HEK293 (cell line): ENCODE measurements at regions not wholly inside any gene's neighbourhood (a gene's known extent, or its start where the extent isn't known, plus 50 kb on each side); places are given as distances from the start of the nearest gene placed in this dataset.

Experiments used
- CTCF ChIA-PET: fragments of 350-600 bp; formaldehyde crosslinking; extraction: SDS; loops from one replicate; lab custom pipeline; 2021; ENCODE audit warnings: antibody characterized with exemption; lab: Yijun Ruan, JAX
- POLR2A ChIA-PET: fragments of 300-600 bp; formaldehyde crosslinking; extraction: SDS; loops from one replicate; lab custom pipeline; 2020; ENCODE audit warnings: antibody characterized with exemption, inconsistent platforms; lab: Yijun Ruan, JAX
- H3K27ac ChIP-seq: fragments of 200-500 bp; sonication (Bioruptor generic); 2 replicates; pipeline ENCODE4 v1.5.1; 2014; ENCODE audit warnings: low read depth, low read length, control low read depth, inconsistent platforms; ENCODE audit errors: extremely low read depth
- H3K36me3 ChIP-seq, 2 experiments: fragments of 200-500 bp in 1 of 2; sonication (Bioruptor generic) in 1 of 2; 1 replicate in 1 of 2; 2 replicates in 1 of 2; pipeline ENCODE4 v1.5.1; 2014 to 2017; ENCODE audit warnings: inconsistent platforms in 2 of 2, low read length in 2 of 2; ENCODE audit not compliant: control insufficient read depth in 2 of 2, insufficient read depth in 1 of 2
- H3K4me1 ChIP-seq: fragments of 200-500 bp; sonication (Bioruptor generic); 2 replicates; pipeline ENCODE4 v1.5.1; 2014; ENCODE audit warnings: mild to moderate bottlenecking, low read length, inconsistent platforms; ENCODE audit not compliant: control insufficient read depth, insufficient read depth
- H3K4me3 ChIP-seq: 2 replicates; pipeline ENCODE4 v1.5.1; 2011; ENCODE audit warnings: low read depth, mild to moderate bottlenecking, control low read depth, low read length, moderate library complexity
- H3K9me3 ChIP-seq: fragments of 200-500 bp; sonication (Bioruptor generic); 2 replicates; pipeline ENCODE4 v1.5.1; 2014; ENCODE audit warnings: low read depth, low read length, inconsistent platforms; ENCODE audit not compliant: control insufficient read depth, insufficient read depth
- GLI4 ChIP-seq: fragments of 450-650 bp; formaldehyde crosslinking; IDR thresholded peaks from 2 replicates; pipeline ENCODE4 v1.5.1; 2016; ENCODE audit warnings: missing biosample characterization, missing genetic modification characterization
- KLF16 ChIP-seq: fragments of 450-650 bp; formaldehyde crosslinking; IDR thresholded peaks from 2 replicates; pipeline ENCODE4 v1.5.1; 2017; ENCODE audit warnings: missing biosample characterization, missing genetic modification characterization
- MZF1 ChIP-seq: fragments of 450-650 bp; formaldehyde crosslinking; IDR thresholded peaks from 2 replicates; pipeline ENCODE4 v1.5.1; 2017; ENCODE audit warnings: missing biosample characterization, missing genetic modification characterization, borderline replicate concordance
- PRDM1 ChIP-seq: fragments of 450-650 bp; formaldehyde crosslinking; IDR thresholded peaks from 2 replicates; pipeline ENCODE4; 2016; ENCODE audit warnings: missing biosample characterization, missing genetic modification characterization
- PRDM4 ChIP-seq: fragments of 450-650 bp; formaldehyde crosslinking; IDR thresholded peaks from 2 replicates; pipeline ENCODE4 v1.5.1; 2017; ENCODE audit warnings: missing biosample characterization, missing genetic modification characterization
- PRDM6 ChIP-seq: fragments of 450-650 bp; formaldehyde crosslinking; IDR thresholded peaks from 2 replicates; pipeline ENCODE4 v1.5.1; 2017; ENCODE audit warnings: missing biosample characterization, missing genetic modification characterization
- ZNF10 ChIP-seq: fragments of 450-650 bp; formaldehyde crosslinking; IDR thresholded peaks from 2 replicates; pipeline ENCODE4 v1.5.1; 2017; ENCODE audit warnings: missing biosample characterization, missing genetic modification characterization
- ZNF26 ChIP-seq: fragments of 450-650 bp; formaldehyde crosslinking; IDR thresholded peaks from 2 replicates; pipeline ENCODE4 v1.5.1; 2016; ENCODE audit warnings: missing biosample characterization, missing genetic modification characterization
- ZNF280D ChIP-seq: fragments of 450-650 bp; formaldehyde crosslinking; IDR thresholded peaks from 2 replicates; pipeline ENCODE4 v1.5.1; 2016; ENCODE audit warnings: missing biosample characterization, missing genetic modification characterization
- ZNF335 ChIP-seq: fragments of 450-650 bp; formaldehyde crosslinking; conservative IDR thresholded peaks from 2 replicates; pipeline ENCODE4 v1.5.1; 2016; ENCODE audit warnings: missing biosample characterization, missing genetic modification characterization
- ZNF341 ChIP-seq: fragments of 450-650 bp; formaldehyde crosslinking; IDR thresholded peaks from 2 replicates; pipeline ENCODE4; 2016; ENCODE audit warnings: low read depth, missing biosample characterization, missing genetic modification characterization
- ZNF423 ChIP-seq: fragments of 450-650 bp; formaldehyde crosslinking; IDR thresholded peaks from 2 replicates; pipeline ENCODE4 v1.5.1; 2016; ENCODE audit warnings: missing biosample characterization, missing genetic modification characterization
- ZNF426 ChIP-seq: fragments of 450-650 bp; formaldehyde crosslinking; IDR thresholded peaks from 2 replicates; pipeline ENCODE4 v1.5.1; 2017; ENCODE audit warnings: missing biosample characterization, missing genetic modification characterization, mild to moderate bottlenecking, inconsistent platforms, moderate library complexity
- ZNF600 ChIP-seq: fragments of 450-650 bp; formaldehyde crosslinking; IDR thresholded peaks from 2 replicates; pipeline ENCODE4 v1.5.1; 2016; ENCODE audit warnings: missing biosample characterization, missing genetic modification characterization
- ZSCAN16 ChIP-seq: fragments of 450-650 bp; formaldehyde crosslinking; IDR thresholded peaks from 2 replicates; pipeline ENCODE4 v1.5.1; 2016; ENCODE audit warnings: missing biosample characterization, missing genetic modification characterization
- TF ChIP-seq, protein P1 (sequence below): fragments of 450-650 bp; formaldehyde crosslinking; IDR thresholded peaks from 2 replicates; pipeline ENCODE4 v1.5.1; 2016; ENCODE audit warnings: missing biosample characterization, missing genetic modification characterization, borderline replicate concordance
- TF ChIP-seq, protein P2 (sequence below): fragments of 450-650 bp; formaldehyde crosslinking; IDR thresholded peaks from 2 replicates; pipeline ENCODE4 v1.5.1; 2016; ENCODE audit warnings: missing biosample characterization, missing genetic modification characterization
- TF ChIP-seq, protein P3 (sequence below): fragments of 450-650 bp; formaldehyde crosslinking; IDR thresholded peaks from 2 replicates; pipeline ENCODE4 v1.5.1; 2016; ENCODE audit warnings: missing biosample characterization, missing genetic modification characterization
- TF ChIP-seq, protein P4 (sequence below): fragments of 450-650 bp; formaldehyde crosslinking; IDR thresholded peaks from 2 replicates; pipeline ENCODE4 v1.5.1; 2016; ENCODE audit warnings: missing biosample characterization, missing genetic modification characterization

DNA sequence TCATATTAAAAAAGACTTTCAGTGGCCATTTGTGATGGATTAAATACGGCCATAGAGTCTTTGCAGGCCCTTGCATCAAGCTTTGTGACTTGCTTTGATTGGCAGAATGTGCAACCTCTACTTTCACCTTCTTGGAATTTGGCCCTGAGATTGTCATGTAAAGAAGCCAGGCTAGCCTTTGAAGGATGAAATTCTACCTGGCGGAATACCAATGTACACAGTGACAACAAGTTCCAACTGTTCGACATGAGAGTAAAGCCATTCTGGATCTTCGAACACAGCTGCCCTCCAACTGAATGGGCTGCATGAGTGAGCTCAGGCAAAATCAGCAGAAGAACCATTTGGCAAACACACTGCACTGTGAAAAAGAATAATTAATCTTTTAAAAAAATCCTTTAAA is 321.3 kb downstream of the PHF14 start:
- POLR2A ChIA-PET, result no interaction called here
- H3K27ac ChIP-seq, result no peak overlapping the region
- CTCF ChIA-PET, result no interaction called here
- H3K9me3 ChIP-seq, result no peaks in the 10 kb centered on the region
- H3K36me3 ChIP-seq, result no peaks in the 10 kb centered on the region
- H3K4me1 ChIP-seq, result no peaks in the 10 kb centered on the region
- TF ChIP-seq PRDM4 (tag by site-specific recombination) (no peak), KLF16 (tag by site-specific recombination) (no peak), ZNF335 (tag by site-specific recombination) (no peak), MZF1 (no peak), ZNF600 (tag by site-specific recombination) (no peak), PRDM1 (tag by site-specific recombination) (no peak), GLI4 (no peak), ZNF341 (tag by site-specific recombination) (no peak), ZNF26 (no peak), ZNF423 (tag by site-specific recombination) (no peak), ZSCAN16 (tag by site-specific recombination) (no peak), PRDM6 (tag by site-specific recombination) (no peak), ZNF426 (no peak), ZNF10 (tag by site-specific recombination) (no peak), ZNF280D (no peak)
- TF ChIP-seq, protein P1, sequence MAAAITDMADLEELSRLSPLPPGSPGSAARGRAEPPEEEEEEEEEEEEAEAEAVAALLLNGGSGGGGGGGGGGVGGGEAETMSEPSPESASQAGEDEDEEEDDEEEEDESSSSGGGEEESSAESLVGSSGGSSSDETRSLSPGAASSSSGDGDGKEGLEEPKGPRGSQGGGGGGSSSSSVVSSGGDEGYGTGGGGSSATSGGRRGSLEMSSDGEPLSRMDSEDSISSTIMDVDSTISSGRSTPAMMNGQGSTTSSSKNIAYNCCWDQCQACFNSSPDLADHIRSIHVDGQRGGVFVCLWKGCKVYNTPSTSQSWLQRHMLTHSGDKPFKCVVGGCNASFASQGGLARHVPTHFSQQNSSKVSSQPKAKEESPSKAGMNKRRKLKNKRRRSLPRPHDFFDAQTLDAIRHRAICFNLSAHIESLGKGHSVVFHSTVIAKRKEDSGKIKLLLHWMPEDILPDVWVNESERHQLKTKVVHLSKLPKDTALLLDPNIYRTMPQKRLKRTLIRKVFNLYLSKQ (tag by site-specific recombination), result no peak
- TF ChIP-seq, protein P2, sequence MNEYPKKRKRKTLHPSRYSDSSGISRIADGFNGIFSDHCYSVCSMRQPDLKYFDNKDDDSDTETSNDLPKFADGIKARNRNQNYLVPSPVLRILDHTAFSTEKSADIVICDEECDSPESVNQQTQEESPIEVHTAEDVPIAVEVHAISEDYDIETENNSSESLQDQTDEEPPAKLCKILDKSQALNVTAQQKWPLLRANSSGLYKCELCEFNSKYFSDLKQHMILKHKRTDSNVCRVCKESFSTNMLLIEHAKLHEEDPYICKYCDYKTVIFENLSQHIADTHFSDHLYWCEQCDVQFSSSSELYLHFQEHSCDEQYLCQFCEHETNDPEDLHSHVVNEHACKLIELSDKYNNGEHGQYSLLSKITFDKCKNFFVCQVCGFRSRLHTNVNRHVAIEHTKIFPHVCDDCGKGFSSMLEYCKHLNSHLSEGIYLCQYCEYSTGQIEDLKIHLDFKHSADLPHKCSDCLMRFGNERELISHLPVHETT (tag by site-specific recombination), result no peak
- TF ChIP-seq, protein P3, sequence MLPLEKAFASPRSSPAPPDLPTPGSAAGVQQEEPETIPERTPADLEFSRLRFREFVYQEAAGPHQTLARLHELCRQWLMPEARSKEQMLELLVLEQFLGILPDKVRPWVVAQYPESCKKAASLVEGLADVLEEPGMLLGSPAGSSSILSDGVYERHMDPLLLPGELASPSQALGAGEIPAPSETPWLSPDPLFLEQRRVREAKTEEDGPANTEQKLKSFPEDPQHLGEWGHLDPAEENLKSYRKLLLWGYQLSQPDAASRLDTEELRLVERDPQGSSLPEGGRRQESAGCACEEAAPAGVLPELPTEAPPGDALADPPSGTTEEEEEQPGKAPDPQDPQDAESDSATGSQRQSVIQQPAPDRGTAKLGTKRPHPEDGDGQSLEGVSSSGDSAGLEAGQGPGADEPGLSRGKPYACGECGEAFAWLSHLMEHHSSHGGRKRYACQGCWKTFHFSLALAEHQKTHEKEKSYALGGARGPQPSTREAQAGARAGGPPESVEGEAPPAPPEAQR (tag by site-specific recombination), result no peak
- TF ChIP-seq, protein P4, sequence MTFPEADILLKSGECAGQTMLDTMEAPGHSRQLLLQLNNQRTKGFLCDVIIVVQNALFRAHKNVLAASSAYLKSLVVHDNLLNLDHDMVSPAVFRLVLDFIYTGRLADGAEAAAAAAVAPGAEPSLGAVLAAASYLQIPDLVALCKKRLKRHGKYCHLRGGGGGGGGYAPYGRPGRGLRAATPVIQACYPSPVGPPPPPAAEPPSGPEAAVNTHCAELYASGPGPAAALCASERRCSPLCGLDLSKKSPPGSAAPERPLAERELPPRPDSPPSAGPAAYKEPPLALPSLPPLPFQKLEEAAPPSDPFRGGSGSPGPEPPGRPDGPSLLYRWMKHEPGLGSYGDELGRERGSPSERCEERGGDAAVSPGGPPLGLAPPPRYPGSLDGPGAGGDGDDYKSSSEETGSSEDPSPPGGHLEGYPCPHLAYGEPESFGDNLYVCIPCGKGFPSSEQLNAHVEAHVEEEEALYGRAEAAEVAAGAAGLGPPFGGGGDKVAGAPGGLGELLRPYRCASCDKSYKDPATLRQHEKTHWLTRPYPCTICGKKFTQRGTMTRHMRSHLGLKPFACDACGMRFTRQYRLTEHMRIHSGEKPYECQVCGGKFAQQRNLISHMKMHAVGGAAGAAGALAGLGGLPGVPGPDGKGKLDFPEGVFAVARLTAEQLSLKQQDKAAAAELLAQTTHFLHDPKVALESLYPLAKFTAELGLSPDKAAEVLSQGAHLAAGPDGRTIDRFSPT, result no peak
- no peak overlapping the region for H3K4me3 ChIP-seq
